HG03280 (cell line): ENCODE measurements at regions not wholly inside any gene's neighbourhood (a gene's known extent, or its start where the extent isn't known, plus 50 kb on each side); places are given as distances from the start of the nearest gene placed in this dataset.
"Not testable (repeated sequence)": the region's sequence is repeated elsewhere in the genome, so short reads cannot be mapped to it uniquely, and the experiment has no call there.

ENCODE experiments used
- ATAC-seq: cut with Tn5 transposase; IDR thresholded peaks from one replicate; pipeline ENCODE4 v1.9.1; 2021; ENCODE audit warnings: mild to moderate bottlenecking, moderate library complexity; ENCODE audit not compliant: unreplicated experiment

GRCh38 chr2:64250063-64250462 lies 105.8 kb upstream of the PELI1 start:
- ATAC-seq: no peak

- ATAC-seq: no peak
These were observed 106.7 kb upstream of the PELI1 start for GRCh38 chr2:64250751-64251423.

- no peak for ATAC-seq
These were observed 107.5 kb upstream of the PELI1 start for GRCh38 chr2:64251497-64252250.

- not testable (repeated sequence) for ATAC-seq
These were observed 108.2 kb upstream of the PELI1 start for GRCh38 chr2:64252251-64252978.

- ATAC-seq: not testable (repeated sequence)
These were observed 109.2 kb upstream of the PELI1 start for GRCh38 chr2:64253421-64253820.

- ATAC-seq: no peak
These were observed 114.3 kb upstream of the PELI1 start for GRCh38 chr2:64258566-64258965.

- ATAC-seq: no peak
These were observed 115.1 kb upstream of the PELI1 start for GRCh38 chr2:64259312-64259711.

GRCh38 chr2:64260093-64260803 lies 116.0 kb upstream of the PELI1 start:
- ATAC-seq: no peak

- ATAC-seq: peak; percentile 94
These were observed 116.6 kb upstream of the PELI1 start for GRCh38 chr2:64260817-64261216.

- ATAC-seq: no peak
These were observed 117.9 kb upstream of the PELI1 start for GRCh38 chr2:64262071-64262470.

- ATAC-seq: no peak
These were observed 118.6 kb upstream of the PELI1 start for GRCh38 chr2:64262816-64263215.

GRCh38 chr2:64263315-64263714 lies 119.1 kb upstream of the PELI1 start:
- ATAC-seq: no peak

- ATAC-seq: no peak
These were observed 123.5 kb upstream of the PELI1 start for GRCh38 chr2:64267699-64268098.

- ATAC-seq: no peak
These were observed 124.3 kb upstream of the PELI1 start for GRCh38 chr2:64268330-64269048.

GRCh38 chr2:64273524-64274398 lies 129.5 kb upstream of the PELI1 start:
- ATAC-seq: no peak

GRCh38 chr2:64274399-64275173 lies 130.4 kb upstream of the PELI1 start:
- ATAC-seq: no peak

GRCh38 chr2:64275174-64275466 lies 130.9 kb upstream of the PELI1 start:
- no peak for ATAC-seq

GRCh38 chr2:64276417-64277095 lies 132.3 kb upstream of the PELI1 start:
- no peak for ATAC-seq
